Natural killer cell (primary cell): ENCODE measurements at regions not wholly inside any gene's neighbourhood (a gene's known extent, or its start where the extent isn't known, plus 50 kb on each side); places are given as distances from the start of the nearest gene placed in this dataset.

ENCODE experiments used
- ATAC-seq, 3 donors: fragments of 150-1000 bp in 2 of 3; fragments of 200-7000 bp in 1 of 3; cut with Tn5 transposase; 1 replicate in 1 of 3; 2 replicates in 2 of 3; pipeline ENCODE4 v1.10.0; 2021; ENCODE audit warnings: mild to moderate bottlenecking in 2 of 3, moderate library complexity in 2 of 3
- DNase-seq, 2 donors: peaks; one replicate each; pipeline versions ENCODE4 v3.0.0 to v3.0.0-alpha.2; 2013 to 2021; ENCODE audit warnings: mixed read lengths in 1 of 2
- H3K27ac ChIP-seq: one replicate; pipeline ENCODE4 v1.5.1; 2013; ENCODE audit warnings: mild to moderate bottlenecking, low read length
- H3K27me3 ChIP-seq: one replicate; pipeline ENCODE4 v1.6.1; 2013; ENCODE audit warnings: low read length; ENCODE audit not compliant: control insufficient read depth, insufficient read depth
- H3K36me3 ChIP-seq: one replicate; pipeline ENCODE4 v1.6.1; 2013; ENCODE audit warnings: low read length; ENCODE audit not compliant: control insufficient read depth, insufficient read depth
- H3K4me1 ChIP-seq: one replicate; pipeline ENCODE4 v1.6.1; 2013; ENCODE audit warnings: low read length; ENCODE audit not compliant: control insufficient read depth, insufficient read depth
- H3K4me3 ChIP-seq: one replicate; pipeline ENCODE4 v1.5.1; 2013; ENCODE audit warnings: low read length
- H3K9me3 ChIP-seq: one replicate; pipeline ENCODE4 v1.6.1; 2013; ENCODE audit warnings: low read length; ENCODE audit not compliant: control insufficient read depth, insufficient read depth
- H3K27ac Mint-ChIP-seq, 2 donors: one replicate each; pipeline ENCODE4 v1.8.0; 2022; ENCODE audit warnings: mild to moderate bottlenecking in 2 of 2, mixed read lengths in 2 of 2, moderate library complexity in 1 of 2
- H3K27me3 Mint-ChIP-seq, 2 donors: one replicate each; pipeline ENCODE4 v1.8.0; 2022; ENCODE audit warnings: low read depth in 2 of 2, mixed read lengths in 2 of 2
- H3K36me3 Mint-ChIP-seq: one replicate; pipeline ENCODE4 v1.8.0; 2022; ENCODE audit warnings: mixed read lengths
- H3K4me1 Mint-ChIP-seq, 2 donors: one replicate each; pipeline ENCODE4 v1.8.0; 2022; ENCODE audit warnings: mixed read lengths in 2 of 2
- H3K4me3 Mint-ChIP-seq: one replicate; pipeline ENCODE4 v1.8.0; 2022; ENCODE audit warnings: mild to moderate bottlenecking, moderate library complexity, mixed read lengths
- H3K9me3 Mint-ChIP-seq, 2 donors: one replicate each; pipeline ENCODE4 v1.8.0; 2022; ENCODE audit warnings: mixed read lengths in 2 of 2
- CTCF ChIP-seq: fragments of 200-600 bp; IDR thresholded peaks from one replicate; pipeline ENCODE4 v1.8.0; 2022; ENCODE audit warnings: antibody characterized with exemption
- WGBS: methylation state at CpG from one replicate; pipeline ENCODE4 v1.1.7; 2013; ENCODE audit warnings: missing lambda C conversion rate; ENCODE audit not compliant: insufficient coverage; 5-methylcytosine and 5-hydroxymethylcytosine counted together
- intact Hi-C: fragments of 100-400 bp; cut with micrococcal nuclease; formaldehyde crosslinking; loops from one replicate; pipeline ENCODE4 v1.14.2; 2022

DNA sequence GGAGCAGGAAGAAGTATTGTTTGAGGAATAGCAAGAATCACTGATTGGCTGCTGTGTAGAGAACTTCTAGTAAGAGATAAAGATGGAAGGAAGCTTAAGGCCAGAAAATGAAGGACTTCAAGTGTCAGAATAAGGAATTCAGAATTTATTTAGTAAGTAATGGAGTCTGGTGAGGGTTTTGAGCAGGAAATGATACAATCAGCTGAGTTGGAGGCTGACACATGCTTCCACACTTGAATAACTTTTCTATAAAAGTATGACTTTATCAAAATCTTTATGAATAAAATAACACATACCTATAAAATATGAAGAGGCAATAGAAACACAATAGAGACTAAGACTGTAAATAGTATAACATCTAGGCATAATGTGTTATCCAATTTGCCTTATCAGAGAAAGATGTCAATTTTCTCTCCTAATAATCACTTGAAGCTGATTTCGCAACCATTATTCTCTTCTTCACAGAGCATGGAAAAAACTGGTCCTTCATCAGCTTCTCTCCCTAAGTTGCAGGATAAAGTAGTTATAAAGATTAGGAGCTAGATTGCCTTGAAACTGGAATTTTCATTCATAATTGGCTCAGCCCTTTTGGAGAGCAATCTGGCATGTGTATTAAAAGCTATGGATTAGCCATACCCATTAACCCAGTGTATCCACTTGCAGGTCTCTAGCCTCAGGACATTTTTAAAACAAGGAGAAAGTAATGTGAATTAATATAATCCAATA lies 143.4 kb downstream of the ZNF608 start:
- WGBS: no CpG with 5 or more reads among the region's 1 CpG
- no peak for TF ChIP-seq CTCF

GRCh38 chr5:124599028-124599973 lies 147.1 kb downstream of the ZNF608 start:
- TF ChIP-seq CTCF: no peak
- Histone ChIP-seq H3K4me3 (no peak overlapping the region), H3K4me1 (no peaks in the 10 kb centered on the region), H3K27ac (no peak overlapping the region), H3K27me3 (no peaks in the 10 kb centered on the region), H3K9me3 (no peaks in the 10 kb centered on the region), H3K36me3 (no peaks in the 10 kb centered on the region)
- WGBS: 40% methylated on average over 10 of the region's 10 CpGs
- H3K9me3 Mint-ChIP-seq: no peaks in the 10 kb centered on the region
- no peak overlapping the region for H3K27ac Mint-ChIP-seq
- DNase-seq: no peak
- no peaks in the 10 kb centered on the region for H3K36me3 Mint-ChIP-seq
- intact Hi-C loops: no loop called here
- peaks cover 7 to 14% of the 10 kb centered on the region in 2 donors for H3K27me3 Mint-ChIP-seq
- no peak overlapping the region for H3K4me3 Mint-ChIP-seq
- no peak for ATAC-seq
- H3K4me1 Mint-ChIP-seq: no peaks in the 10 kb centered on the region

More for the DNA sequence above, 143.4 kb downstream of the ZNF608 start:
- Mint-ChIP-seq H3K27ac (no peak overlapping the region), H3K9me3 (peaks cover 0 to 2% of the 10 kb centered on the region in 2 donors), H3K4me3 (no peak overlapping the region), H3K4me1 (no peaks in the 10 kb centered on the region), H3K27me3 (peaks cover 13 to 22% of the 10 kb centered on the region in 2 donors), H3K36me3 (no peaks in the 10 kb centered on the region)
- no peak for DNase-seq
- Histone ChIP-seq H3K9me3 (no peaks in the 10 kb centered on the region), H3K27me3 (no peaks in the 10 kb centered on the region), H3K4me1 (no peaks in the 10 kb centered on the region), H3K27ac (no peak overlapping the region), H3K36me3 (no peaks in the 10 kb centered on the region), H3K4me3 (no peak overlapping the region)
- intact Hi-C loops: no loop called here
- ATAC-seq: no peak

- DNase-seq (no peak), ATAC-seq (no peak)
- no peak overlapping the region for H3K4me3 ChIP-seq
- no peak overlapping the region for H3K4me3 Mint-ChIP-seq
- no peak overlapping the region for H3K27ac Mint-ChIP-seq
- H3K27me3 ChIP-seq: no peaks in the 10 kb centered on the region
- no peaks in the 10 kb centered on the region for H3K36me3 Mint-ChIP-seq
- WGBS: 53% methylated on average over 5 of the region's 5 CpGs
- H3K9me3 Mint-ChIP-seq: no peaks in the 10 kb centered on the region
- no peak overlapping the region for H3K27ac ChIP-seq
- no peaks in the 10 kb centered on the region for H3K9me3 ChIP-seq
- peaks cover 4 to 13% of the 10 kb centered on the region in 2 donors for H3K27me3 Mint-ChIP-seq
- H3K4me1 Mint-ChIP-seq: no peaks in the 10 kb centered on the region
- no peaks in the 10 kb centered on the region for H3K36me3 ChIP-seq
- intact Hi-C loops: no loop called here
- TF ChIP-seq CTCF: no peak
- no peaks in the 10 kb centered on the region for H3K4me1 ChIP-seq
These were observed 149.6 kb downstream of the ZNF608 start for GRCh38 chr5:124596595-124597421.
